ENCODE measurements at regions not wholly inside any gene's neighbourhood (a gene's known extent, or its start where the extent isn't known, plus 50 kb on each side); places are given as distances from the start of the nearest gene placed in this dataset.

- TF ChIP-seq CTCF (optimal IDR thresholded peaks at IDR 0.05 in 1 of 3, IDR thresholded peaks at IDR 0.05 in 1 of 3, conservative IDR thresholded peaks at IDR 0.05 in 1 of 3; ENCODE audit: extremely low read depth in 1 of 3, insufficient read depth in 2 of 3, low read length in 3 of 3) = no peak
- no peak for TF ChIP-seq EZH2 (IDR thresholded peaks at IDR 0.05; ENCODE audit: low read length)
Measured at GRCh38 chr5:24272741-24273140, 372.0 kb downstream of the CDH10 start.
